ENCODE measurements at regions not wholly inside any gene's neighbourhood (a gene's known extent, or its start where the extent isn't known, plus 50 kb on each side); places are given as distances from the start of the nearest gene placed in this dataset.
"Not testable (repeated sequence)": the region's sequence is repeated elsewhere in the genome, so short reads cannot be mapped to it uniquely, and the experiment has no call there.

DNA sequence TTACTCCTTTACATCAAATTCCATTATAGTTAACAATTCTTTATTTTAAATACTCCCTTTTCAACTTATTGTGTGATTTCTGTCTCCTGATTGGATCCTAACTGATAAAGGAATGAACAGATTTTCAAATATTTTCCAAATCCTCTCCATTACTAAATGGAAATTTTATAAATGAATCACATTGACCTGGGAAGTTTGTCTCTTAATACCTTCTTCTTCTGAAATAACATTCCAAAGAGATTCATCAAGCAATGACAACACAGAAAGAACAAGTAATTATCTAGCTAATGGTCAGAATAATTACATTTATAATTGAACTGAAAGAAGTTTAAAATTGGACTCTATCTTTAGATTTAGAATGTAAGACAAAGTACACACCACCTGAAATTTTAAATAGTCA, 515.4 kb upstream of the PTCHD4 start:
- H3K36me3 ChIP-seq (ENCODE audit: control insufficient read depth, insufficient read depth, low read length) = no peaks in the 10 kb centered on the region
- no peak overlapping the region for H3K9ac ChIP-seq (ENCODE audit: low read depth, low read length)
- no peaks in the 10 kb centered on the region for H3K9me3 ChIP-seq (ENCODE audit: control insufficient read depth, insufficient read depth, low read length)
- no peak overlapping the region for H3K4me3 ChIP-seq (ENCODE audit: low read depth, low read length)
- no peaks in the 10 kb centered on the region for H3K27me3 ChIP-seq (ENCODE audit: control insufficient read depth, insufficient read depth, low read length)
- no peaks in the 10 kb centered on the region for H3K4me1 ChIP-seq (ENCODE audit: control insufficient read depth, insufficient read depth, low read length)

DNA sequence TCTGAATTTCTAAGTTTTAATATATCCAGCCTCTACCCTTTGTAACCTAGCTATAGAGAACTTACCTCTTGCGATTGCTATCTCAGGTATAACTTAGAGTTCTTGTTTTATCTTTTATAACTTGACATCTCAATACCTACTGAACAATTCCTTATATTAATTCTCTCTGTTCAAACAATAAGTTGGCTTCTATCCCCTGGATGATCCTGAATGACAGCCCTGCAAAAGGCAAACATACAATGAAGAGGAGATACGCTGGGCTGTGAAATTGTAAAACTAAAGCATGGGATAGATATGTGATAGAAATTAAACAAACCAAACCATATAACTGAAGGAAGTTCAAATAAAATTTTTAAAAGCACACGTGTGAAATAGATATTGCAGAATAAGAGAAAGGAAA, 513.6 kb upstream of the PTCHD4 start:
- Histone ChIP-seq H3K9me3 (ENCODE audit: control insufficient read depth, insufficient read depth, low read length) (no peaks in the 10 kb centered on the region), H3K36me3 (ENCODE audit: control insufficient read depth, insufficient read depth, low read length) (no peaks in the 10 kb centered on the region), H3K9ac (ENCODE audit: low read depth, low read length) (no peak overlapping the region), H3K27me3 (ENCODE audit: control insufficient read depth, insufficient read depth, low read length) (no peaks in the 10 kb centered on the region), H3K4me3 (ENCODE audit: low read depth, low read length) (no peak overlapping the region), H3K4me1 (ENCODE audit: control insufficient read depth, insufficient read depth, low read length) (no peaks in the 10 kb centered on the region)

DNA sequence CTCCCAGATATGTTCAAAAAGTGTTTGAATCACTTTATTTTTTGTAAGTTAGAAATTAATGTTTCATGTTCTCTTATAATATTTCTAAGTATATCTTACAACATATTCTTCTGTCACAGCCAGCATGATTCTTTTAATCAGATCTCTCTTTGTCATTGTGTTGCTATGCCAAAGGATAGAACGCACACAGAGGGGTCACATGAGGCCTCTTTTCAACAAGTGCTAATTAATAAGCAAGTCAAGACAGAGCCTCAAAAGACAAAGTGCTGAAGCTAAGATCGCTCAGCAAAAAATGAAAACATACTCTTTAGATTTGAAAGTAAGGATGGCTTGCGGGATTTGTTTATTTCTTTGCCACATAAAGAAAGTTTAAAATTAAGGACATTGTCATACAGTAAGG, 508.8 kb upstream of the PTCHD4 start:
- Histone ChIP-seq H3K4me3 (ENCODE audit: low read depth, low read length) (no peak overlapping the region), H3K9ac (ENCODE audit: low read depth, low read length) (no peak overlapping the region), H3K27me3 (ENCODE audit: control insufficient read depth, insufficient read depth, low read length) (no peaks in the 10 kb centered on the region), H3K4me1 (ENCODE audit: control insufficient read depth, insufficient read depth, low read length) (no peaks in the 10 kb centered on the region), H3K9me3 (ENCODE audit: control insufficient read depth, insufficient read depth, low read length) (no peaks in the 10 kb centered on the region), H3K36me3 (ENCODE audit: control insufficient read depth, insufficient read depth, low read length) (no peaks in the 10 kb centered on the region)

DNA sequence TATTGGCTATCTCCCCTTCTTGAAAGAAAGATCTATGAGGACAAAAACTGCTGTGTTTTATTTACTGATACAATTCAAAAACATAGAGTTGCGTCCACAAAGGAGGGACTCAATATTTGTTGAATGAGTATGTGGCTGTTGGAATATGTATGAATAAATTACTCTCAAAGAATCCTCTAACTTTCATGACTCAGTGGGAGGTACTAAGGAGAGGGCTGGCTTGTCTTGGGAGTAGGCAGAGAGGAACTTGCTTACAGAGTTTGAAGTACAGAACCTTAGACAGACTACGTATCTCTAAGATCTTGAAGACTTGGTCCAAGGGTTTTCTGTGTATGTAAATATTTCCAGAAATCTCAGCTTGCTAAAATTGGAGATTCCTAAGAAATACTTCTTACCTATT, 504.0 kb upstream of the PTCHD4 start:
- no peak overlapping the region for H3K9ac ChIP-seq (ENCODE audit: low read depth, low read length)
- no peaks in the 10 kb centered on the region for H3K4me1 ChIP-seq (ENCODE audit: control insufficient read depth, insufficient read depth, low read length)
- no peaks in the 10 kb centered on the region for H3K9me3 ChIP-seq (ENCODE audit: control insufficient read depth, insufficient read depth, low read length)
- H3K4me3 ChIP-seq (ENCODE audit: low read depth, low read length) = no peak overlapping the region
- H3K36me3 ChIP-seq (ENCODE audit: control insufficient read depth, insufficient read depth, low read length) = no peaks in the 10 kb centered on the region
- H3K27me3 ChIP-seq (ENCODE audit: control insufficient read depth, insufficient read depth, low read length) = no peaks in the 10 kb centered on the region

DNA sequence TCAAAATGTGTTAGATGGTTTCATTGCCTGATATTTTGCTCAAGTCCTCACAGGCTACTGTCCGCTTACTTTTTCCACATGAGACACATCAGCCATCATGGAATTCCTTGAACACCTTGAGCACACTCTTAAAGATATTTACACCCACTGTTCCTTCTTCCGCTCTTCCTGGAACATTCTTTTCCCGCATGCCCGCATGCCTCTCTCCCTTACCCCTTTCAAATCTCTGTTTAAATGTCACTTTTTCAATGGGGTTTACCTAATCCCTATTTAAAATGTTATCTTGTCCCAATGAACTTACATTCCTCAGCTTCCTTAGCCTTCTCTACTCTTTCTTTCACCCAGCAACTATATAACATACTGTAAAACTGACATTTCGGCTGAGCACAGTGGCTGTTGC, 503.3 kb upstream of the PTCHD4 start:
- no peak overlapping the region for H3K9ac ChIP-seq (ENCODE audit: low read depth, low read length)
- no peaks in the 10 kb centered on the region for H3K36me3 ChIP-seq (ENCODE audit: control insufficient read depth, insufficient read depth, low read length)
- no peaks in the 10 kb centered on the region for H3K9me3 ChIP-seq (ENCODE audit: control insufficient read depth, insufficient read depth, low read length)
- no peaks in the 10 kb centered on the region for H3K27me3 ChIP-seq (ENCODE audit: control insufficient read depth, insufficient read depth, low read length)
- H3K4me3 ChIP-seq (ENCODE audit: low read depth, low read length) = no peak overlapping the region
- H3K4me1 ChIP-seq (ENCODE audit: control insufficient read depth, insufficient read depth, low read length) = no peaks in the 10 kb centered on the region

DNA sequence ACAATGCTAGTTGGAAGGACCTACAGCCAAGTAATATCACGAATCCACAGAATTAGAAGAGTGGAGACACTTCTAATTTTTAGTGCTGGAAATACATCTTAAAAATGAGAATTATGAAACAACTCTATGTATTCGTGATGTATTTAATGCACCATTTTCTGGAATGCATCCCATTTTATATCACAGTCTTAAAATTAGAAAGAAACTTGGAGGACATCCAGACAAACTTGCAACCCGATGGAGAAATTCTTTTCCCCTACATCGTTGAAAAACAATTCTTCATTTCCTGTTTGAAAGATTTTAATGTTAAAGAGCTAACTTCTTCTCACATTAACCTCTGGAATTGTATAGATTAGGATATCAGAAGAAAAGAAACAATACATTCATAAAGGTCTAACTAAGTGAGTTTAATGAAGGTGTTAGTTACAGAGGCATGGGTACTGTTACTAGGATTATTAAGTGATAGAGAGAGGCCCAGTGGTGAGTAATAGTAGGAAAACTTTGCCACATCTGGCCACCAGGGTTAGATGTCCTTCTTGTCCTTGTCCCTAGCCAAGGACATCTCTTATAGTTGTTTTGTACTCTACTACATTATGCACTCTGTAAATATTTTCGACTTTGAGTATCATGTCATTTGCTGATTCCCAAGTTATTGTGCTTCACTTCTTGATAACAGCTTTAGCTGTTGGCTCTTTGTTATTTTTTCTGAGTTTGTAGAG, 502.4 kb upstream of the PTCHD4 start:
- no peak overlapping the region for H3K9ac ChIP-seq (ENCODE audit: low read depth, low read length)
- no peaks in the 10 kb centered on the region for H3K27me3 ChIP-seq (ENCODE audit: control insufficient read depth, insufficient read depth, low read length)
- H3K4me1 ChIP-seq (ENCODE audit: control insufficient read depth, insufficient read depth, low read length) = no peaks in the 10 kb centered on the region
- no peaks in the 10 kb centered on the region for H3K9me3 ChIP-seq (ENCODE audit: control insufficient read depth, insufficient read depth, low read length)
- no peak overlapping the region for H3K4me3 ChIP-seq (ENCODE audit: low read depth, low read length)
- H3K36me3 ChIP-seq (ENCODE audit: control insufficient read depth, insufficient read depth, low read length) = no peaks in the 10 kb centered on the region

DNA sequence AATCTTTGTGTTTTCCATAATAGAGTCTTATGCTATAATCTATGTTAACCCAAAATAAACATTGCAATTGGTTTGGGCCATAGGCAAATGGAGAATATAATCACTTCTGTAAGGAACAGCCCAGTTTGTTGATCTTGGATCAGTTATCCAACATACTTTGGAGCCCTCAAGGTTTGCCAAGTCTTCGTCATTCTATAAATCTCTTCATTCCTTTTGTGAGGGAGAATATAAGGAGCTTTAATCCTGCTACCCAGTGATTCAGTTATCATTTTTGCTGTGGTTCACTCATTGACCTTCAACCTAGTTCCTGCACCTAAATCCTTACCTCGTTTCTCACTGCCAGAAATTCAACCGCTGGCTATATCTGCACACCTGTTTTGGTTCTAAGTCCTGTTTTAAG, 500.3 kb upstream of the PTCHD4 start:
- Histone ChIP-seq H3K36me3 (ENCODE audit: control insufficient read depth, insufficient read depth, low read length) (no peaks in the 10 kb centered on the region), H3K27me3 (ENCODE audit: control insufficient read depth, insufficient read depth, low read length) (no peaks in the 10 kb centered on the region), H3K9me3 (ENCODE audit: control insufficient read depth, insufficient read depth, low read length) (no peaks in the 10 kb centered on the region), H3K9ac (ENCODE audit: low read depth, low read length) (no peak overlapping the region), H3K4me1 (ENCODE audit: control insufficient read depth, insufficient read depth, low read length) (no peaks in the 10 kb centered on the region), H3K4me3 (ENCODE audit: low read depth, low read length) (no peak overlapping the region)

DNA sequence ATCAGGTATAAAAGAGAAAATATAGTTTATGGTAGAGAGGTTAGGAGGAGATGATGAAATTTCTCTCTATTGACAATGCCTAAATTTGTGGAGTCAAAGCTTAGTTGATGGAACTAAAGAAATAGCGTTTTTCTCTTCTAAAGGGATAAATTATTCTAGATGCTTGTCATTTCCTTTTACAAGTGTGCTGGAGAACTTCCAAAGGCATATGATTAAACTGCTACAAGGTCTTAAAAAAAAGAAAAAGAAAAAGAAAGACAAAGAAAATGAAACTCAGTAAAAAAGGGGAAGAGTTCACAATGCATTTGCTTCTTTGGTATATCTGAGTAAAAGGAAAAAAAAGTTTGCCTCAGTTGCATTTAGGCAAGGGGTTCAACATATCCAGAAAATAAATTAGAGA, 499.8 kb upstream of the PTCHD4 start:
- no peaks in the 10 kb centered on the region for H3K36me3 ChIP-seq (ENCODE audit: control insufficient read depth, insufficient read depth, low read length)
- H3K4me1 ChIP-seq (ENCODE audit: control insufficient read depth, insufficient read depth, low read length) = no peaks in the 10 kb centered on the region
- H3K27me3 ChIP-seq (ENCODE audit: control insufficient read depth, insufficient read depth, low read length) = no peaks in the 10 kb centered on the region
- H3K9me3 ChIP-seq (ENCODE audit: control insufficient read depth, insufficient read depth, low read length) = no peaks in the 10 kb centered on the region
- H3K9ac ChIP-seq (ENCODE audit: low read depth, low read length) = no peak overlapping the region
- H3K4me3 ChIP-seq (ENCODE audit: low read depth, low read length) = no peak overlapping the region

DNA sequence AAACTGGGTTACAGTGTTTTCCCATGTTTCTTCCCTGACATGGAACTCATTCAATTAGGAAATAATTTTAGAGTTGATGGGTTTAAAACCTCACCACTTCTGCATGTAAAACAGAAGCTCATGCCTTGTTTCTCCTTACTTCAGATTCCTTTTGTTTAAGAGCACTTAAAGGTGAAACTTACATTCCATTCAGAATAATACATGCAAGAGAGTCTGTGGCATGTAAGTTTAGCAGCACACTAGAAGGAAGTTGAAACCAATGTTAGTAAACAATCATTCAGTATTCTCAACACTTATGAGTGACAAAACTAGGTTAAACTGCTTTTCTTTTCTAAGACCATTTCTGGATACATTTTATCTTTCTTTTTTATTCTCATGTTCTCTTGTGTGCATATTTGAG, 495.6 kb upstream of the PTCHD4 start:
- Histone ChIP-seq H3K9me3 (ENCODE audit: control insufficient read depth, insufficient read depth, low read length) (no peaks in the 10 kb centered on the region), H3K4me1 (ENCODE audit: control insufficient read depth, insufficient read depth, low read length) (no peaks in the 10 kb centered on the region), H3K27me3 (ENCODE audit: control insufficient read depth, insufficient read depth, low read length) (no peaks in the 10 kb centered on the region), H3K4me3 (ENCODE audit: low read depth, low read length) (no peak overlapping the region), H3K9ac (ENCODE audit: low read depth, low read length) (no peak overlapping the region), H3K36me3 (ENCODE audit: control insufficient read depth, insufficient read depth, low read length) (no peaks in the 10 kb centered on the region)

DNA sequence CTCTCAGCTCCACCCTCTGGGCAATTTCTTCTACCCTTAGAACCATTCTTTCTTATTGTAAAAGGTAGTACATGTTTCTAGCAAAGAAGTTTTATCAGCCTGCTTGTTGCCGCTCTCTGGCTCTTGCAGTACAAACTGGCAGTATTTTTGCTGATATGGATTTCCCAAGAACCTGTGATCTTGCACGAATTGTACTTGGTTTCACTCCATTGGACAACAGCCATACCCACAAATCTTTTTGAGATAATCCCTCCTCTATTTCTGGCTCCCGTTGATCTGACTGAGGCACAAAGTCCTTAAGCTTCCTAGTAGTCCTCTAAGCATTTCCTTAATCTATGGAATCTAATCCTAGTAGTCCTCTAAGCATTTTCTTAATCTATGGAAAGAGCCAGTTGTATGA, 487.0 kb upstream of the PTCHD4 start:
- H3K9me3 ChIP-seq (ENCODE audit: control insufficient read depth, insufficient read depth, low read length) = no peaks in the 10 kb centered on the region
- H3K9ac ChIP-seq (ENCODE audit: low read depth, low read length) = no peak overlapping the region
- no peaks in the 10 kb centered on the region for H3K36me3 ChIP-seq (ENCODE audit: control insufficient read depth, insufficient read depth, low read length)
- H3K4me1 ChIP-seq (ENCODE audit: control insufficient read depth, insufficient read depth, low read length) = no peaks in the 10 kb centered on the region
- no peak overlapping the region for H3K4me3 ChIP-seq (ENCODE audit: low read depth, low read length)
- H3K27me3 ChIP-seq (ENCODE audit: control insufficient read depth, insufficient read depth, low read length) = no peaks in the 10 kb centered on the region

DNA sequence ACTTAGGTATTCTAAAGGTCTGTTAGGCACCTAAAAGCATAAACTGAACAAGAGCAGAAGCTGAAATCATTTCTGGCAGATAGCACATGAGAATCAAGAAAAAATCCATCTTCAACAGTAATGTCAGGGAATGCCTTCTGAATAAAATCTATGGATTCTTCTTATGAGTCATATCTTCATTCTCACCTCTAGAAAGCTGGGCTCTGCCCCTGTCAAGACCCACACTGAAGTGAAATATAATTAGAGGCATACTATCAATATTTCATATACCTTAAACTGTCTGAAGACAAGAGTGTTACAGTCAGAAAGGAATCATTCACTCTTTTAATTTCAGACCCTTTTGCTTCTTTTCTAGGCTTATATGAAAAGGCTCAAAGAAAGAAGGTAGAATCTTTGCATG, 485.8 kb upstream of the PTCHD4 start:
- Histone ChIP-seq H3K27me3 (ENCODE audit: control insufficient read depth, insufficient read depth, low read length) (no peaks in the 10 kb centered on the region), H3K4me3 (ENCODE audit: low read depth, low read length) (no peak overlapping the region), H3K9ac (ENCODE audit: low read depth, low read length) (no peak overlapping the region), H3K9me3 (ENCODE audit: control insufficient read depth, insufficient read depth, low read length) (no peaks in the 10 kb centered on the region), H3K4me1 (ENCODE audit: control insufficient read depth, insufficient read depth, low read length) (no peaks in the 10 kb centered on the region), H3K36me3 (ENCODE audit: control insufficient read depth, insufficient read depth, low read length) (no peaks in the 10 kb centered on the region)

DNA sequence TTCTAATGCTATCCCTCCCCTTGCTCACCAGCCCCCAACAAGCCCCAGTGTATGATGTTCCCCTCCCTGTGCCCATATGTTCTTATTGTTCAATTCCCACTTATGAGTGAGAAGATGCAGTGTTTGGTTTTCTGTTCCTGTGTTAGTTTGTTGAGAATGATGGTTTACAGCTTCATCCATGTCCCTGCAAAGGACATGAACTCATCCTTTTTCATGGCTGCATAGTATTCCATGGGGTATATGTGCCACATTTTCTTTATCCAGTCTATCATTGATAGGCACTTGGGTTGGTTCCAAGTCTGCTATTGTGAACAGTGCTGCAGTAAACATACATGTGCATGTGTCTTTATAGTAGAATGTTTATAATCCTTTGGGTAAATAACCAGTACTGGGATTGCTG, 480.2 kb upstream of the PTCHD4 start:
- H3K9me3 ChIP-seq (ENCODE audit: control insufficient read depth, insufficient read depth, low read length); H3K27me3 ChIP-seq (ENCODE audit: control insufficient read depth, insufficient read depth, low read length); H3K4me1 ChIP-seq (ENCODE audit: control insufficient read depth, insufficient read depth, low read length); H3K36me3 ChIP-seq (ENCODE audit: control insufficient read depth, insufficient read depth, low read length); H3K9ac ChIP-seq (ENCODE audit: low read depth, low read length); H3K4me3 ChIP-seq (ENCODE audit: low read depth, low read length): not testable (repeated sequence)

All from iPS-15b (cell line).